Osteoblast (primary cell): ENCODE measurements at regions not wholly inside any gene's neighbourhood (a gene's known extent, or its start where the extent isn't known, plus 50 kb on each side); places are given as distances from the start of the nearest gene placed in this dataset.

ENCODE experiments used
- DNase-seq: peaks from one replicate; pipeline ENCODE4 v3.0.0; 2011; ENCODE audit warnings: low spot score, mixed read lengths; ENCODE audit not compliant: insufficient read length; ENCODE audit errors: missing footprints
- H2AFZ ChIP-seq: 2 replicates; pipeline ENCODE4 v1.6.0; 2011; ENCODE audit warnings: mild to moderate bottlenecking, low read length
- H3K27ac ChIP-seq: 2 replicates; pipeline ENCODE4 v1.5.1; 2011; ENCODE audit warnings: mild to moderate bottlenecking, low read depth, low read length, moderate library complexity
- H3K27me3 ChIP-seq: 2 replicates; pipeline ENCODE4 v1.6.0; 2012; ENCODE audit warnings: mild to moderate bottlenecking, control low read depth, inconsistent platforms, low read length, moderate library complexity; ENCODE audit not compliant: insufficient read depth
- H3K36me3 ChIP-seq: 2 replicates; pipeline ENCODE4 v1.5.1; 2011; ENCODE audit warnings: mild to moderate bottlenecking, low read length, control low read depth, moderate library complexity; ENCODE audit not compliant: insufficient read depth
- H3K4me1 ChIP-seq: 2 replicates; pipeline ENCODE4 v1.5.1; 2011; ENCODE audit warnings: mild to moderate bottlenecking, low read length, control low read depth, moderate library complexity; ENCODE audit not compliant: insufficient read depth
- H3K4me2 ChIP-seq: 2 replicates; pipeline ENCODE4 v1.6.0; 2011; ENCODE audit warnings: mild to moderate bottlenecking, low read length; ENCODE audit not compliant: insufficient read depth
- H3K4me3 ChIP-seq: fragments of 200-600 bp; sonication (generic); 3 replicates; pipeline ENCODE4 v1.5.1; 2012; ENCODE audit warnings: mild to moderate bottlenecking, low read length, inconsistent platforms; ENCODE audit not compliant: insufficient read depth
- H3K79me2 ChIP-seq: 2 replicates; pipeline ENCODE4 v1.6.0; 2012; ENCODE audit warnings: mild to moderate bottlenecking, low read length, control low read depth, inconsistent platforms; ENCODE audit not compliant: insufficient read depth
- H3K9me3 ChIP-seq: 2 replicates; pipeline ENCODE4 v1.5.1; 2011; ENCODE audit warnings: low read depth, low read length, control low read depth
- H4K20me1 ChIP-seq: 2 replicates; pipeline ENCODE4 v1.6.0; 2012; ENCODE audit warnings: mild to moderate bottlenecking, low read length, control low read depth; ENCODE audit not compliant: insufficient read depth
- CTCF ChIP-seq: IDR thresholded peaks from 2 replicates; pipeline ENCODE4 v1.5.1; 2011; ENCODE audit warnings: mild to moderate bottlenecking, low read depth, low read length, moderate library complexity; ENCODE audit errors: extremely low read depth

DNA sequence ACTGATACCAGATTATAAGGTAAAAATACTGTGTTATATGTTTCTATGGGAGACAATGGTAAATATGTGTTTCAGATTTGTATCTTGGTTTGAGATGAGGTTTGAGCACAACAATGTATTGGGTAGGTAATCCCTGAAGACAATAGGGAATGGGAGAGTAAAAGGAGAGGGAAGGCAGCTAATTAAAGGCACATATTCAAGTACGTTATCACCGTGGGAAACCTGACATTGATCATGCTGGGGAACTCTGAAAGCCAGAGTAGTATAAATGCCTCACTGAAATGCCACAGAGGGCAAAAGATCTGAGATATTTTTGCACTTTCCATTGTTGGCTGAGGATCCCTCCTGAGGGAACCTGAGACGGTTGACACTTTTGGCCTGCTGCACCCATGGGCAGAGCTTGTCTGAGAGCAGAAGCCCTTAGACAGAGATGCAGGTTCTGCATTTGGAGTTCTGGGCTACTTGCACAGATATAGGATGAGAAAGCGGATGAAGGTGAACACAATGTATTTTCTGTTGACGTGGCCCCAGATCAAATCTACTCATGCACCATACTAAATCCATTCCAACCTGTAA, 506.7 kb downstream of the PCDH18 start:
- no peak overlapping the region for H2AFZ ChIP-seq
- no peak overlapping the region for H3K27ac ChIP-seq
- no peaks in the 10 kb centered on the region for H3K4me1 ChIP-seq
- H3K36me3 ChIP-seq, result no peaks in the 10 kb centered on the region
- no peaks in the 10 kb centered on the region for H3K27me3 ChIP-seq
- H3K4me2 ChIP-seq, result no peak overlapping the region
- TF ChIP-seq CTCF, result no peak
- no peaks in the 10 kb centered on the region for H3K79me2 ChIP-seq
- H3K4me3 ChIP-seq, result no peak overlapping the region
- H4K20me1 ChIP-seq, result no peaks in the 10 kb centered on the region
- peak; percentile 2 for DNase-seq
- no peaks in the 10 kb centered on the region for H3K9me3 ChIP-seq

DNA sequence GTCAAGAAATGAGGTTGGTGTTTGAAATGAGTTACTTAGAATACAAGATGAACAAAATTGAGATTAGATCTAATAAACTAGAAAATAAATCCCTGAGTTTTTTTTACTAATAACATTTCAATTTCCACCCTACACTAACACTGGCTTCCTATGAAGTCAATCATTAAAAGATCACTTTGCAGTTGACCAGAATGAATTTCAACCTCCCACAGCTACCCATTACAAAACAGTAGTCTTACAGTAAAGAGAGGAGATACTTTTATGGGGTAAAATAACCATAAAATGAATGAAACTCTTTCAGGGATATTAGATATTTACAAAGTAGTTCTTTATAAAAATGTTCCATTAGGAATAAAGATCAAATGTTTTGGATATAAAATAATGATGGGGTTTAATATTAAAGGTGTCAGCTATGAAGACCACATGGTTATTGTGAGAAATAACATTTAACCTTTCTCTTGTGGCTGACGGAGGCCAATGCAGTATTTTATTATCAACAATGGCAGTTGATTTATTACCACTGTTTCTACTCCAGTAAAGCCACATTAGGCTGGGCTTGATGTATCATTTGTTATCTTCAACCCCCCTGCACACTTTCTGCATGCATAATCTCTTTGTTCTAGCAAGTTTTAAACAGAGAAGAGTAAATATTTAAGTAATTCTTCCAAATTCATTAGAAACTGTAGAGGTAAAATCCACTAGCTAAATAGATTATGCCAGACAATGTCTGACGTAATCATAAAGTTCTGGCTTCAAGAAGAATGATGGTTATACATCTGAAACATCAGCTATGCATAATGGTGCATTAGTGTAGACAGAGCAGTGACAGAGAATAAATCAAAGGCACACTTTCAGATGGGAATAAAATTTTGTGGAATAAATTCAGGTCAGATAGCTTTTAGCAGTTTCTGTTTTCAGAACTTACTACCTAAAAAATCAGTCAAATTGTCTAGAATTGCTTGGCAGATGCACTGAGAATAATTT, 516.6 kb downstream of the PCDH18 start:
- no peak overlapping the region for H3K4me3 ChIP-seq
- no peak overlapping the region for H2AFZ ChIP-seq
- no peak for TF ChIP-seq CTCF
- no peak overlapping the region for H3K27ac ChIP-seq
- no peak for DNase-seq
- no peaks in the 10 kb centered on the region for H3K79me2 ChIP-seq
- no peaks in the 10 kb centered on the region for H4K20me1 ChIP-seq
- H3K27me3 ChIP-seq, result no peaks in the 10 kb centered on the region
- no peaks in the 10 kb centered on the region for H3K36me3 ChIP-seq
- H3K9me3 ChIP-seq, result no peaks in the 10 kb centered on the region
- no peak overlapping the region for H3K4me2 ChIP-seq
- no peaks in the 10 kb centered on the region for H3K4me1 ChIP-seq

DNA sequence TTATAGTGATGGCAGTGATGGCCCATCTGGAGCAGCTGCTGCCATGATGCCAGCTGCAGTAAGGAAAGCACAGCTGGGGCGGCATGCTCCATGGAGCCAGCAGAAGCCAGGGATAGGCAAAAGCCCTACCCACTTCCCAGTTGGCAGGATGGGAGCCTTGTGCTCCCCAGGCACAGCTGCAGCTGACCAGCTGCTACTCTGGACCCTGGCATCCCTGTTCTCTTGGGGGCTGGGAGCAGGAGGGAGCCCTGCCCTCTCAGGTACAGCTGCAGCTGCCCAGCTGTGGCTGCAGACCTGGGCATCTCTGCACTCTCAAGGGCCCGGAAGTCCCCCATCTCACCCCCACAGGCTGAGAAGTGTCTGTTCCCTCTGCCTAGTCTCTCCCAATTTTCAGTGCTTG, 531.9 kb downstream of the PCDH18 start:
- no peak overlapping the region for H3K4me3 ChIP-seq
- TF ChIP-seq CTCF, result no peak
- H3K27me3 ChIP-seq, result no peaks in the 10 kb centered on the region
- H3K4me2 ChIP-seq, result no peak overlapping the region
- no peak overlapping the region for H3K27ac ChIP-seq
- DNase-seq, result no peak
- H3K79me2 ChIP-seq, result no peaks in the 10 kb centered on the region
- H3K4me1 ChIP-seq, result no peaks in the 10 kb centered on the region
- peaks cover 2% of the 10 kb centered on the region for H3K9me3 ChIP-seq
- H4K20me1 ChIP-seq, result no peaks in the 10 kb centered on the region
- H2AFZ ChIP-seq, result no peak overlapping the region
- no peaks in the 10 kb centered on the region for H3K36me3 ChIP-seq

- Histone ChIP-seq H3K9me3 (no peaks in the 10 kb centered on the region), H3K36me3 (no peaks in the 10 kb centered on the region), H3K27ac (no peak overlapping the region), H3K4me2 (no peak overlapping the region), H4K20me1 (no peaks in the 10 kb centered on the region), H3K79me2 (no peaks in the 10 kb centered on the region), H3K4me3 (no peak overlapping the region), H2AFZ (no peak overlapping the region), H3K27me3 (no peaks in the 10 kb centered on the region), H3K4me1 (no peaks in the 10 kb centered on the region)
- no peak for TF ChIP-seq CTCF
- no peak for DNase-seq
Measured at GRCh38 chr4:136992032-136992431, 540.3 kb downstream of the PCDH18 start.
